ENCODE measurements at regions not wholly inside any gene's neighbourhood (a gene's known extent, or its start where the extent isn't known, plus 50 kb on each side); places are given as distances from the start of the nearest gene placed in this dataset.

DNA sequence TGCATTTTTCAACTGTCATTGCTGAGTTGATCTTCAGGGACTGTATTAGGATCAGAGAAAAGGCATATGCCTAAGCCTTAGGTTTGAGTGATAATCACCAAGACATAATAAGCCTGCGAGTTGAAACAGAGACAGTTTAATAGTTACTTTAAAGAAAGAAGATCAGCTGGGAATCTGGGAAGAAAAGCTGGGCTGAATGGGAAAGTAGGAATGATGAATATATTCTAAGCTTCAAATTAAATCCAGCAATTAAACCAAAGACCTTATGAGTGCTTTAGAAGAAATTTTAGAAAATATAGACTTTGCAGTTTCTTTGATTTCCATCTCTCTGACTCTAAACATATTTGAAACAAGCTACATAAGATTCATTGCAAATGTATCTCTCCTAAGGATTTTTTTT lies 222.3 kb downstream of the ENC1 start:
- ATAC-seq (no peak), DNase-seq (ENCODE audit: low spot score) (no peak)
- no peak overlapping the region for H3K4me3 Mint-ChIP-seq
- no peak overlapping the region for H3K27ac Mint-ChIP-seq
- H3K4me1 Mint-ChIP-seq (ENCODE audit: low read depth in 2 of 2): no peaks in the 10 kb centered on the region
- no peaks in the 10 kb centered on the region for H3K9me3 Mint-ChIP-seq
- H3K36me3 Mint-ChIP-seq: no peaks in the 10 kb centered on the region
- peaks cover 4 to 11% of the 10 kb centered on the region in 2 donors for H3K27me3 Mint-ChIP-seq

GRCh38 chr5:74415695-74416102 lies 224.8 kb downstream of the ENC1 start:
- ATAC-seq (no peak), DNase-seq (ENCODE audit: low spot score) (no peak)
- Mint-ChIP-seq H3K27me3 (peaks cover 11 to 25% of the 10 kb centered on the region in 2 donors), H3K27ac (no peak overlapping the region), H3K4me1 (ENCODE audit: low read depth in 2 of 2) (peaks cover 0 to 4% of the 10 kb centered on the region in 2 donors), H3K4me3 (no peak overlapping the region), H3K9me3 (no peaks in the 10 kb centered on the region), H3K36me3 (no peaks in the 10 kb centered on the region)

- H3K4me1 Mint-ChIP-seq (ENCODE audit: low read depth in 2 of 2): peaks cover 0 to 4% of the 10 kb centered on the region in 2 donors
- ATAC-seq: no peak
- H3K27me3 Mint-ChIP-seq: peaks cover 11 to 33% of the 10 kb centered on the region in 2 donors
- no peaks in the 10 kb centered on the region for H3K9me3 Mint-ChIP-seq
- no peaks in the 10 kb centered on the region for H3K36me3 Mint-ChIP-seq
- no peak for DNase-seq (ENCODE audit: low spot score)
- no peak overlapping the region for H3K4me3 Mint-ChIP-seq
- H3K27ac Mint-ChIP-seq: no peak overlapping the region
Observed at GRCh38 chr5:74414228-74414627, 226.3 kb downstream of the ENC1 start.

GRCh38 chr5:74413403-74414048 lies 227.0 kb downstream of the ENC1 start:
- DNase-seq (ENCODE audit: low spot score) (no peak), ATAC-seq (no peak)
- H3K27ac Mint-ChIP-seq: no peak overlapping the region
- H3K27me3 Mint-ChIP-seq: peaks cover 11 to 36% of the 10 kb centered on the region in 2 donors
- no peaks in the 10 kb centered on the region for H3K9me3 Mint-ChIP-seq
- H3K4me3 Mint-ChIP-seq: no peak overlapping the region
- no peaks in the 10 kb centered on the region for H3K36me3 Mint-ChIP-seq
- H3K4me1 Mint-ChIP-seq (ENCODE audit: low read depth in 2 of 2): peaks cover 0 to 4% of the 10 kb centered on the region in 2 donors

GRCh38 chr5:74412066-74412465 lies 228.5 kb downstream of the ENC1 start:
- Mint-ChIP-seq H3K4me1 (ENCODE audit: low read depth in 2 of 2) (peaks cover 0 to 4% of the 10 kb centered on the region in 2 donors), H3K27me3 (peaks cover 14 to 37% of the 10 kb centered on the region in 2 donors)
- ATAC-seq: no peak

GRCh38 chr5:74409712-74410111 lies 230.8 kb downstream of the ENC1 start:
- ATAC-seq (no peak), DNase-seq (ENCODE audit: low spot score) (no peak)
- Mint-ChIP-seq H3K27ac (no peak overlapping the region), H3K27me3 (peaks cover 12 to 31% of the 10 kb centered on the region in 2 donors), H3K4me1 (ENCODE audit: low read depth in 2 of 2) (peaks cover 0 to 6% of the 10 kb centered on the region in 2 donors), H3K4me3 (no peak overlapping the region), H3K9me3 (no peaks in the 10 kb centered on the region), H3K36me3 (no peaks in the 10 kb centered on the region)

More at GRCh38 chr5:74412066-74412465, 228.5 kb downstream of the ENC1 start:
- no peak overlapping the region for H3K27ac Mint-ChIP-seq
- H3K36me3 Mint-ChIP-seq: no peaks in the 10 kb centered on the region
- no peak for DNase-seq (ENCODE audit: low spot score)
- H3K9me3 Mint-ChIP-seq: no peaks in the 10 kb centered on the region
- no peak overlapping the region for H3K4me3 Mint-ChIP-seq

DNA sequence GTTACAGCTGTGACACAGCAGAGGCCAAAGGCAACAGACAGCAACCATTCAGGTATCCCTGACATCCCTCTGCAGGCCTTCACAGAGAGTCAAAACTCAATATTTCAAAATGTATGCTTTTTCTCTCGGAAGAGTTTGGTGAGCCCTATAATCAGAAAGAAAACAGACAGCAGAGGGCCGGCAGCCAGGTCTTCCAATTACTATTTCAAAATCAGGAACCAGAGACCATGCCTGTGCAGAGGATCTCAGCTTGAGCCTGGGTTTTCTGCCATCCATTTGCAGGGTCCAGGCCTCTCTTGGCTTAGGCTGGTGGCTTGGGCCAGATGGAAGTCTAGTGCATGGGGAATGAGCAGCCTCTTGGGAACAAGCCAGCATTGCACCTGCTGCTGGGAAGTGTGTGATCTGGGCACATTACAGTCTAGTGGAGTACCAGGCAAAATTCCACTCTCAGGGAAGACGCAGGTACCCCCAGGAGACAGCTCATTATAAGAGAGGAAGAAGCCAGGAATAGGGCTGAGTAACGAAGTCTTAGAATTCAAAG lies 231.3 kb downstream of the ENC1 start:
- Mint-ChIP-seq H3K36me3 (no peaks in the 10 kb centered on the region), H3K27me3 (peaks cover 11 to 31% of the 10 kb centered on the region in 2 donors), H3K27ac (no peak overlapping the region), H3K4me1 (ENCODE audit: low read depth in 2 of 2) (peaks cover 0 to 8% of the 10 kb centered on the region in 2 donors), H3K9me3 (no peaks in the 10 kb centered on the region), H3K4me3 (no peak overlapping the region)
- DNase-seq (ENCODE audit: low spot score) (no peak), ATAC-seq (no peak)

GRCh38 chr5:74408150-74409043 lies 232.1 kb downstream of the ENC1 start:
- H3K27me3 Mint-ChIP-seq: peaks cover 11 to 31% of the 10 kb centered on the region in 2 donors
- H3K36me3 Mint-ChIP-seq: no peaks in the 10 kb centered on the region
- ATAC-seq (no peak), DNase-seq (ENCODE audit: low spot score) (no peak)
- H3K27ac Mint-ChIP-seq: no peak overlapping the region
- no peak overlapping the region for H3K4me3 Mint-ChIP-seq
- no peaks in the 10 kb centered on the region for H3K9me3 Mint-ChIP-seq
- H3K4me1 Mint-ChIP-seq (ENCODE audit: low read depth in 2 of 2): peaks cover 0 to 13% of the 10 kb centered on the region in 2 donors

DNA sequence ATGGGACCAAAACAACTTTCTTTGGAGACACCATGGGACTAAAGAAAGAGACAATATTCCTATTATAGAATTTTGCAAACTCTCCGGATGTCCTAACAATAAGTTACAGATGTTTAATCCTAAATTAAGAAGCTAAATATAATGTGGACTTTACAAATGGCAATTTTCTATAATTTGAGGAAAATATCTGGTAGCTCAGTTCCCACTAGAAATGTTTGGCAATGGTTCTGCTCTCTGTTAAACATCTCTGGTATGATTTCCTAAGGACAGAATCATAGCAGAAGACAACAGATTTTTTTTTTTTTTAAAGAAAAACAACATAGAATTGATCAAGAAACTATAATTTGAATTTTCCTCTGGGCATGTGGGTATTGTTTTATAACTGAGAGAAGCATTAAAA lies 232.8 kb downstream of the ENC1 start:
- no peak for ATAC-seq
- Mint-ChIP-seq H3K9me3 (no peaks in the 10 kb centered on the region), H3K4me1 (ENCODE audit: low read depth in 2 of 2) (peaks cover 3 to 16% of the 10 kb centered on the region in 2 donors), H3K36me3 (no peaks in the 10 kb centered on the region), H3K27me3 (peaks cover 11 to 31% of the 10 kb centered on the region in 2 donors), H3K27ac (no peak overlapping the region), H3K4me3 (no peak overlapping the region)
- DNase-seq (ENCODE audit: low spot score): no peak

DNA sequence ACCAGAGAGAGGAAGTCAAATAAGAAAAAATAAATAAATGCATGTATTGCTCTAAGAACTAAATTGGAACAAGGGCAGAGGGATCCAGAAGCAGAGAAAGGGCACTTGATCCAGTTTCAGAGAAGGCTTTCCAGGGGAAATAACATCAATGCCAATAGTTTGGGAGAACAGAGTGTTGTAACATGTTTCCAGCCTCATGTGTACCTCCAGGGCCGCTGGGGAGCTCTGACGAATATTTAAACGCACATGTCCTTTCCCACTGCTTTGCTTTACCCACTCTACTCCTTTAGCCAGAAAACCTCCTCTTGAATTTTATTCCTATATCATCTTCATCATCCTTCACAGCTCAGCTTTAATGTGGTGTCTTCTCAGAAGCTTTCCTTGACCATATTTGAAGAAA lies 233.7 kb downstream of the ENC1 start:
- Mint-ChIP-seq H3K9me3 (no peaks in the 10 kb centered on the region), H3K36me3 (no peaks in the 10 kb centered on the region), H3K27me3 (peaks cover 8 to 26% of the 10 kb centered on the region in 2 donors), H3K4me1 (ENCODE audit: low read depth in 2 of 2) (peaks cover 11 to 25% of the 10 kb centered on the region in 2 donors), H3K4me3 (no peak overlapping the region), H3K27ac (no peak overlapping the region)
- DNase-seq (ENCODE audit: low spot score) (no peak), ATAC-seq (no peak)

DNA sequence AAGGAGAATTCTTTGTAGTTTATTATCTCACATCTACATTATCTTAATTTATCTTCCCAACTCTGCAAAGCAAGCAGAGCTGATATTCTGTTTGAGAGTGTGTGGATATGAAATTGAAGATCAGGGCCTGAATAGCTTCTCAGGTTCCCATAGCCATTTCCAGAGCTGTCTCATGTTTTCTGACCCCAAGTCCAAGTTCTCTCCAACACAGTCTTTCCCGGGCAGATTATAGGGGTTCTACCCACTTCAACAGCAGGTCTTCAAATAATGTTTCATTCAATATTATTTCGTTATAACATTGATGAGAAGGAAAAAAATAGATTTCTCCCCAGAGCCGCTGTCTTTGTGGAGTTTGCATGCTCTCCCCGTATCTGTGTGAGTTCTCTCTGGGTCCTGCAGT lies 234.9 kb downstream of the ENC1 start:
- DNase-seq (ENCODE audit: low spot score) (no peak), ATAC-seq (no peak)
- no peaks in the 10 kb centered on the region for H3K9me3 Mint-ChIP-seq
- peaks cover 2 to 16% of the 10 kb centered on the region in 2 donors for H3K27me3 Mint-ChIP-seq
- no peak overlapping the region for H3K4me3 Mint-ChIP-seq
- peaks cover 17 to 26% of the 10 kb centered on the region in 2 donors for H3K4me1 Mint-ChIP-seq (ENCODE audit: low read depth in 2 of 2)
- no peak overlapping the region for H3K27ac Mint-ChIP-seq
- H3K36me3 Mint-ChIP-seq: no peaks in the 10 kb centered on the region

- no peaks in the 10 kb centered on the region for H3K9me3 Mint-ChIP-seq
- ATAC-seq (no peak), DNase-seq (ENCODE audit: low spot score) (no peak)
- no peak overlapping the region for H3K4me3 Mint-ChIP-seq
- no peak overlapping the region for H3K27ac Mint-ChIP-seq
- peaks cover 2 to 15% of the 10 kb centered on the region in 2 donors for H3K27me3 Mint-ChIP-seq
- no peaks in the 10 kb centered on the region for H3K36me3 Mint-ChIP-seq
- peaks cover 17 to 26% of the 10 kb centered on the region in 2 donors for H3K4me1 Mint-ChIP-seq (ENCODE audit: low read depth in 2 of 2)
Observed at GRCh38 chr5:74404574-74405508, 235.7 kb downstream of the ENC1 start.

DNA sequence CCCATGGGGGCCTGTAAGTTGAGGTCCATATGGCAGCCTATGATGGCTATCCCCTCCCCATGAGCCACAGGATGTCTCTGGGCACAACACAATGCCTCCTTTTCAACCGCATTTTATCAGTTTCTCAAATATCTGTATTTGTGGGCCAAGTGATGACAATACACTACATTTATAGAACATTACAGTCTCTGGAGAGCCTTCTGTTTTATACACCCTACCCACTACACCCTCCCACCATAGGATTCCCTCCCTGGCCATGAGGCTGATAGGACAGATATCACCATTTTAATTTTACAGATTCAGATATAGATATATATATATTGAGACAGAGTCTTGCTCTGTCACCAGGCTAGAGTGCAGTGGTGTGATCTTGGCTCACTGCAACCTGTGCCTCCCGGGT lies 236.8 kb downstream of the ENC1 start:
- H3K4me3 Mint-ChIP-seq: no peak overlapping the region
- ATAC-seq (no peak), DNase-seq (ENCODE audit: low spot score) (no peak)
- H3K36me3 Mint-ChIP-seq: no peaks in the 10 kb centered on the region
- H3K27me3 Mint-ChIP-seq: peaks cover 2 to 6% of the 10 kb centered on the region in 2 donors
- no peaks in the 10 kb centered on the region for H3K9me3 Mint-ChIP-seq
- peak overlapping the region in 1 of 2 donors; percentile 40 for H3K27ac Mint-ChIP-seq
- H3K4me1 Mint-ChIP-seq (ENCODE audit: low read depth in 2 of 2): peaks cover 17 to 26% of the 10 kb centered on the region in 2 donors
